OCI-LY7 (cell line): ENCODE measurements at regions not wholly inside any gene's neighbourhood (a gene's known extent, or its start where the extent isn't known, plus 50 kb on each side); places are given as distances from the start of the nearest gene placed in this dataset.

Source experiments
- BruUV-seq: library from RNA; stranded (reverse); fragments of 400-500 nt; replicated peaks from 2 replicates; lab custom pipeline; 2021; lab: Mats Ljungman, UMichigan
- CTCF ChIA-PET: fragments of 300-600 bp; sonication (Branson Sonifier 250); formaldehyde crosslinking; loops from one replicate; lab custom pipeline; 2022; ENCODE audit warnings: antibody characterized with exemption; ENCODE audit not compliant: unreplicated experiment; lab: Charles Lee
- POLR2A ChIA-PET: fragments of 300-600 bp; sonication (Branson Sonifier 250); formaldehyde crosslinking; loops from one replicate; lab custom pipeline; 2022; ENCODE audit warnings: antibody characterized with exemption; lab: Charles Lee
- DNase-seq: peaks from one replicate; pipeline ENCODE4 v3.0.0-alpha.2; 2015; ENCODE audit warnings: low spot score
- H2AFZ ChIP-seq: fragments of 200-600 bp; sonication (generic), shearing (Covaris generic); 2 replicates; pipeline ENCODE4 v1.6.1; 2014; ENCODE audit warnings: mild to moderate bottlenecking, antibody characterized with exemption, low read length, moderate library complexity
- H3K27ac ChIP-seq: fragments of 200-600 bp; sonication (generic); 2 replicates; pipeline ENCODE4 v1.5.1; 2014; ENCODE audit warnings: mixed run types, low read depth, mild to moderate bottlenecking, moderate library complexity, low read length, inconsistent platforms; ENCODE audit not compliant: poor library complexity, severe bottlenecking
- H3K36me3 ChIP-seq: fragments of 200-600 bp; sonication (generic); 2 replicates; pipeline ENCODE4 v1.6.1; 2014; ENCODE audit warnings: mild to moderate bottlenecking, antibody characterized with exemption, low read length, moderate library complexity, mixed read lengths; ENCODE audit not compliant: insufficient read depth
- H3K4me1 ChIP-seq: fragments of 200-600 bp; sonication (generic); 2 replicates; pipeline ENCODE4 v1.5.1; 2014; ENCODE audit warnings: mild to moderate bottlenecking, low read length; ENCODE audit not compliant: insufficient read depth, poor library complexity, severe bottlenecking
- H3K4me2 ChIP-seq: fragments of 200-600 bp; sonication (generic); 2 replicates; pipeline ENCODE4 v1.6.1; 2014; ENCODE audit warnings: mild to moderate bottlenecking, low read length
- H3K4me3 ChIP-seq: fragments of 200-600 bp; sonication (generic); 2 replicates; pipeline ENCODE4 v1.5.1; 2014; ENCODE audit warnings: mild to moderate bottlenecking, low read depth, low read length; ENCODE audit not compliant: poor library complexity, severe bottlenecking
- H3K79me2 ChIP-seq: fragments of 200-600 bp; sonication (generic); 2 replicates; pipeline ENCODE4 v1.6.1; 2016; ENCODE audit warnings: low read depth, mild to moderate bottlenecking, low read length, moderate library complexity, mixed read lengths; ENCODE audit not compliant: insufficient read depth
- H3K9me2 ChIP-seq: fragments of 200-600 bp; sonication (generic); 2 replicates; pipeline ENCODE4 v1.6.1; 2016; ENCODE audit warnings: mild to moderate bottlenecking, low read length, mixed read lengths; ENCODE audit not compliant: insufficient read depth
- H3K9me3 ChIP-seq: fragments of 200-600 bp; sonication (generic); 2 replicates; pipeline ENCODE4 v1.6.1; 2014; ENCODE audit warnings: mild to moderate bottlenecking, mixed run types, low read length, mixed read lengths
- H4K20me1 ChIP-seq: fragments of 200-600 bp; sonication (generic); 2 replicates; pipeline ENCODE4 v1.6.1; 2014; ENCODE audit warnings: mild to moderate bottlenecking, antibody characterized with exemption, low read length, moderate library complexity, mixed read lengths; ENCODE audit not compliant: insufficient read depth
- EZH2phosphoT487 ChIP-seq: fragments of 200-600 bp; sonication (generic); IDR thresholded peaks from 2 replicates; pipeline ENCODE4 v1.6.1; 2018; ENCODE audit warnings: low read depth, borderline replicate concordance, mild to moderate bottlenecking, mixed run types, antibody characterized with exemption, low read length, moderate library complexity, mixed read lengths
- intact Hi-C: fragments of 100-400 bp; cut with micrococcal nuclease; formaldehyde crosslinking; loops from one replicate; pipeline ENCODE4 v1.10.0; 2022; ENCODE audit not compliant: unreplicated experiment
- TF ChIP-seq, protein P1 (sequence below): fragments of 200-600 bp; sonication (generic); conservative IDR thresholded peaks from 2 replicates; pipeline ENCODE4 v1.5.1; 2014; ENCODE audit warnings: mild to moderate bottlenecking, antibody characterized with exemption, low read length, moderate library complexity, mixed read lengths

DNA sequence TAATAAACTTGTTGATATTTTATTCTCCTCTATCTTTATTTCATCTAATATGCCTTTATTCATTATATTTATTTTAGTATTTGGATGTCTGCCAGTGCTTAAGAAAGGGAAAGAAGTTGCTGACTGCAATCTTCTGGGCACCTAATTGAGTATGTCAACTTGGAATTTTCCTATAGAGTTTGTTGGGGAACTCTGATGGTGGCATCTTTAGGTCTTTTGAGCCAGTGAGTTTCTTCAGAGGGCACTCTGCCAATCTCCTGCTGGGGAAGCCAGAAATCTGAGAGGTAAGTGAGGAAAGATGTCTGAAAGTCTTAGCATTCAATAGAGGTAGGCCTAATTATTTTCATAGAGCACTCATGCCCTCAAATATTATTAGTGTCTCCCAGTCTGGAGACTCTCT lies 475.0 kb downstream of the GABRG1 start:
- Histone ChIP-seq H3K4me3 (no peak overlapping the region), H3K36me3 (no peaks in the 10 kb centered on the region), H3K4me2 (no peak overlapping the region), H4K20me1 (no peaks in the 10 kb centered on the region), H2AFZ (no peak overlapping the region), H3K79me2 (no peaks in the 10 kb centered on the region), H3K9me2 (no peaks in the 10 kb centered on the region), H3K27ac (no peak overlapping the region), H3K9me3 (no peaks in the 10 kb centered on the region), H3K4me1 (no peaks in the 10 kb centered on the region)
- no peak for DNase-seq
- TF ChIP-seq EZH2phosphoT487: no peak
- TF ChIP-seq, protein P1, sequence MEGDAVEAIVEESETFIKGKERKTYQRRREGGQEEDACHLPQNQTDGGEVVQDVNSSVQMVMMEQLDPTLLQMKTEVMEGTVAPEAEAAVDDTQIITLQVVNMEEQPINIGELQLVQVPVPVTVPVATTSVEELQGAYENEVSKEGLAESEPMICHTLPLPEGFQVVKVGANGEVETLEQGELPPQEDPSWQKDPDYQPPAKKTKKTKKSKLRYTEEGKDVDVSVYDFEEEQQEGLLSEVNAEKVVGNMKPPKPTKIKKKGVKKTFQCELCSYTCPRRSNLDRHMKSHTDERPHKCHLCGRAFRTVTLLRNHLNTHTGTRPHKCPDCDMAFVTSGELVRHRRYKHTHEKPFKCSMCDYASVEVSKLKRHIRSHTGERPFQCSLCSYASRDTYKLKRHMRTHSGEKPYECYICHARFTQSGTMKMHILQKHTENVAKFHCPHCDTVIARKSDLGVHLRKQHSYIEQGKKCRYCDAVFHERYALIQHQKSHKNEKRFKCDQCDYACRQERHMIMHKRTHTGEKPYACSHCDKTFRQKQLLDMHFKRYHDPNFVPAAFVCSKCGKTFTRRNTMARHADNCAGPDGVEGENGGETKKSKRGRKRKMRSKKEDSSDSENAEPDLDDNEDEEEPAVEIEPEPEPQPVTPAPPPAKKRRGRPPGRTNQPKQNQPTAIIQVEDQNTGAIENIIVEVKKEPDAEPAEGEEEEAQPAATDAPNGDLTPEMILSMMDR: no peak
- CTCF ChIA-PET: no interaction called here
- intact Hi-C loops: no loop called here
- no TSS peak for BruUV-seq
- POLR2A ChIA-PET: no interaction called here

DNA sequence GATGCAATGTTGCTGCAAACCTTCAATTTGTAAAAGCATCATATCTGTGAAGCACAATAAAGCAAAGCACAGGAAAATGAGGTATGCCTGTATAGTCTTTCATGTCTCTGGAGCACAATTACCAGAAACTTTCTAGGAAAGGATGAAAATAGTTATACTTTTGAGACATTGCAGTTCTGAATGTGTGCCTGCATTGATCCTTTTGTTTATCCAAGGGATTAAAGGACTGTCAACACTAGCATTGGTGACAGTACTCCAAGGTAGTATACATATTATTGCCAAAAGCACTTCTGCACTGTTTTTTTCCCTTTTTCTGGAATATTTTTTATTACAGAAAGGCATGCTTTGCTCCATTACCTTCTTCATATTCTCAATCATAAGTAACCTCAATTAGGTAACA lies 476.0 kb downstream of the GABRG1 start:
- Histone ChIP-seq H3K27ac (no peak overlapping the region), H4K20me1 (no peaks in the 10 kb centered on the region), H3K4me1 (no peaks in the 10 kb centered on the region), H3K4me3 (no peak overlapping the region), H3K36me3 (no peaks in the 10 kb centered on the region), H3K79me2 (no peaks in the 10 kb centered on the region), H3K4me2 (no peak overlapping the region), H2AFZ (no peak overlapping the region), H3K9me2 (no peaks in the 10 kb centered on the region), H3K9me3 (no peaks in the 10 kb centered on the region)
- intact Hi-C loops: no loop called here
- POLR2A ChIA-PET: no interaction called here
- no peak for TF ChIP-seq EZH2phosphoT487
- TF ChIP-seq, protein P1: no peak
- CTCF ChIA-PET: no interaction called here
- BruUV-seq: no TSS peak
- DNase-seq: no peak

DNA sequence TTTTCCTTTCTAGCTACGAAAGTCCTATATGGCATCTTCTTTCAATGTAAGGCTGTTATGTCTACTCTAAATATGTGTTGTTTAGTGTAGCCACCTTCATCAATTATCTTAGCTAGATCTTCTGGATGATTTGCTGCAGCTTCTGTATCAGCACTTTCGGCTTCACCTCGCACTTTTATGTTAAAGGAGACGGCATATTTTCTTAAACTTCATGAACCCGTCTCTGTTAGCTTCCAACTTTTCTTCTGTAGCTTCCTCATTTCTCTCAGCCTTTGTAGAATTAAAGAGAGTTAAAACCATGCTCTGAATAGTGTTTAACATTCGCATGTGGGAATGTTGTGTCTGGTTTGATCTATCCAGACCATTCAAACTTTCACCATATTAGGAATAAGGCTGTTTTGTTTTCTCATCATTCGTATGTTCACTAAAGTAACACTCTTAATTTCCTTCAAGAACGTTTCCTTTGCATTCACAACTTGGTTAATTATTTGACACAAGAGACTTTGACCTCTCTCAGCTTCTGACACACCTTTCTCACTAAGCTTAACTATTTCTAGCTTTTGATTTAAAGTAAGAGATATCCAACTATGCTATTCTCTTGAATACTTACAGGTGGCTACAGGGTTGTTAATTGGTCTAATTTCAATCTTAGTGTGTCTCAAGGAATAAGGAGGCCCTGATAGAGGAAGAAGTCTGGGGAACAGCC lies 476.8 kb downstream of the GABRG1 start:
- Histone ChIP-seq H2AFZ (no peak overlapping the region), H4K20me1 (no peaks in the 10 kb centered on the region), H3K9me2 (no peaks in the 10 kb centered on the region), H3K9me3 (no peaks in the 10 kb centered on the region), H3K4me2 (no peak overlapping the region), H3K4me3 (no peak overlapping the region), H3K36me3 (no peaks in the 10 kb centered on the region), H3K79me2 (no peaks in the 10 kb centered on the region), H3K4me1 (no peaks in the 10 kb centered on the region), H3K27ac (no peak overlapping the region)
- TF ChIP-seq, protein P1: no peak
- no peak for TF ChIP-seq EZH2phosphoT487
- ChIA-PET POLR2A (no interaction called here), CTCF (no interaction called here)
- no peak for DNase-seq
- BruUV-seq: no TSS peak
- intact Hi-C loops: no loop called here
